Osteoblast (primary cell): ENCODE measurements at regions not wholly inside any gene's neighbourhood (a gene's known extent, or its start where the extent isn't known, plus 50 kb on each side); places are given as distances from the start of the nearest gene placed in this dataset.

Source experiments
- DNase-seq: peaks from one replicate; pipeline ENCODE4 v3.0.0; 2011; ENCODE audit warnings: low spot score, mixed read lengths; ENCODE audit not compliant: insufficient read length; ENCODE audit errors: missing footprints
- H2AFZ ChIP-seq: 2 replicates; pipeline ENCODE4 v1.6.0; 2011; ENCODE audit warnings: mild to moderate bottlenecking, low read length
- H3K27ac ChIP-seq: 2 replicates; pipeline ENCODE4 v1.5.1; 2011; ENCODE audit warnings: mild to moderate bottlenecking, low read depth, low read length, moderate library complexity
- H3K27me3 ChIP-seq: 2 replicates; pipeline ENCODE4 v1.6.0; 2012; ENCODE audit warnings: mild to moderate bottlenecking, control low read depth, inconsistent platforms, low read length, moderate library complexity; ENCODE audit not compliant: insufficient read depth
- H3K36me3 ChIP-seq: 2 replicates; pipeline ENCODE4 v1.5.1; 2011; ENCODE audit warnings: mild to moderate bottlenecking, low read length, control low read depth, moderate library complexity; ENCODE audit not compliant: insufficient read depth
- H3K4me1 ChIP-seq: 2 replicates; pipeline ENCODE4 v1.5.1; 2011; ENCODE audit warnings: mild to moderate bottlenecking, low read length, control low read depth, moderate library complexity; ENCODE audit not compliant: insufficient read depth
- H3K4me2 ChIP-seq: 2 replicates; pipeline ENCODE4 v1.6.0; 2011; ENCODE audit warnings: mild to moderate bottlenecking, low read length; ENCODE audit not compliant: insufficient read depth
- H3K4me3 ChIP-seq: fragments of 200-600 bp; sonication (generic); 3 replicates; pipeline ENCODE4 v1.5.1; 2012; ENCODE audit warnings: mild to moderate bottlenecking, low read length, inconsistent platforms; ENCODE audit not compliant: insufficient read depth
- H3K79me2 ChIP-seq: 2 replicates; pipeline ENCODE4 v1.6.0; 2012; ENCODE audit warnings: mild to moderate bottlenecking, low read length, control low read depth, inconsistent platforms; ENCODE audit not compliant: insufficient read depth
- H3K9me3 ChIP-seq: 2 replicates; pipeline ENCODE4 v1.5.1; 2011; ENCODE audit warnings: low read depth, low read length, control low read depth
- H4K20me1 ChIP-seq: 2 replicates; pipeline ENCODE4 v1.6.0; 2012; ENCODE audit warnings: mild to moderate bottlenecking, low read length, control low read depth; ENCODE audit not compliant: insufficient read depth
- CTCF ChIP-seq: IDR thresholded peaks from 2 replicates; pipeline ENCODE4 v1.5.1; 2011; ENCODE audit warnings: mild to moderate bottlenecking, low read depth, low read length, moderate library complexity; ENCODE audit errors: extremely low read depth

DNA sequence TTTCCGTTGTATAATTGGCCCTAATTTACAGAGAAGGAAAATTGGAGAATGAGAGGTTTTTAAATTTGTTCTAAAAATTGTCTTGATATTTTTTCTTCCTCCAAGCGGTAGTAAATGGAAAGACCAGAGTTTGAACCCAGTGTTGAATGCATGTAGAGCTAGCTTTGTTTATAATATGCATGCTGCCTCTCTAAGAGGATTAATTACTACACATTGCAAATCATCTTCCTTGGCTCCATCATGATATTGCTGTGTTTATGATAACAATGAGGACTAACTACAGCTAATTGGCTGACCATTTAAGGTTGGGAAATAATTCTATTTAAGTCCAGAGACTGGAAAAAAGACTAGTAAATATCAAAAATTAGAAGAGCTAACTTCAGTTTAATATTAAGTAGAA is 338.5 kb downstream of the PLK2 start:
- H4K20me1 ChIP-seq, result no peaks in the 10 kb centered on the region
- no peak overlapping the region for H2AFZ ChIP-seq
- no peak for DNase-seq
- no peak for TF ChIP-seq CTCF
- no peaks in the 10 kb centered on the region for H3K36me3 ChIP-seq
- no peaks in the 10 kb centered on the region for H3K4me1 ChIP-seq
- no peak overlapping the region for H3K27ac ChIP-seq
- H3K9me3 ChIP-seq, result no peaks in the 10 kb centered on the region
- no peak overlapping the region for H3K4me3 ChIP-seq
- H3K27me3 ChIP-seq, result no peaks in the 10 kb centered on the region
- no peak overlapping the region for H3K4me2 ChIP-seq
- no peaks in the 10 kb centered on the region for H3K79me2 ChIP-seq

DNA sequence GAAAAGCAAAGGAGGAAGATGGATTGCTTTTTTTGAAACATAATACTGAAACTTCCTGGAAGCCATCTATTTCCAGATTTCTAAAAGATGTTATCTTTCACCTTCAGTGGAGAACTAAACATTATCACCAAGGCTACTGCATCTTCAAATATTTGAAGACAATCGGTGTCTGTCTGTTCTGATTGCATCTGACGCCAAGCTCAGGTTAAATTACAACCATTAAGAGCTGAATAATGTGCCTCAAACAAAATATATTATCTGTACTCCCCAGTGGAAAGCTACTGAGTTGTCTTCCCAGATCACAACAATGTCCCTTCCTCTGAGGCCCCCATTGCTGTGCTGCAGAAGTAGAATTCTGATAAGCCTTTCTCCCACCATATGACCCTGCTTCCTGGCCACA is 342.3 kb downstream of the PLK2 start:
- H4K20me1 ChIP-seq, result no peaks in the 10 kb centered on the region
- peaks cover 9% of the 10 kb centered on the region for H3K4me1 ChIP-seq
- no peak overlapping the region for H3K4me3 ChIP-seq
- no peak overlapping the region for H2AFZ ChIP-seq
- H3K27ac ChIP-seq, result no peak overlapping the region
- no peaks in the 10 kb centered on the region for H3K36me3 ChIP-seq
- TF ChIP-seq CTCF, result no peak
- no peaks in the 10 kb centered on the region for H3K79me2 ChIP-seq
- no peaks in the 10 kb centered on the region for H3K27me3 ChIP-seq
- no peak for DNase-seq
- no peaks in the 10 kb centered on the region for H3K9me3 ChIP-seq
- H3K4me2 ChIP-seq, result no peak overlapping the region

GRCh38 chr5:58116346-58116745 is 343.5 kb downstream of the PLK2 start:
- Histone ChIP-seq H3K27ac (no peak overlapping the region), H3K79me2 (no peaks in the 10 kb centered on the region), H4K20me1 (no peaks in the 10 kb centered on the region), H3K36me3 (no peaks in the 10 kb centered on the region), H3K27me3 (no peaks in the 10 kb centered on the region), H3K4me1 (peaks cover 9% of the 10 kb centered on the region), H3K9me3 (no peaks in the 10 kb centered on the region), H3K4me3 (no peak overlapping the region), H2AFZ (peak overlapping the region; percentile 25), H3K4me2 (no peak overlapping the region)
- TF ChIP-seq CTCF, result no peak
- no peak for DNase-seq

- Histone ChIP-seq H3K4me2 (no peak overlapping the region), H3K27me3 (no peaks in the 10 kb centered on the region), H4K20me1 (no peaks in the 10 kb centered on the region), H3K79me2 (no peaks in the 10 kb centered on the region), H3K4me3 (no peak overlapping the region), H2AFZ (no peak overlapping the region), H3K4me1 (peaks cover 9% of the 10 kb centered on the region), H3K36me3 (no peaks in the 10 kb centered on the region), H3K9me3 (no peaks in the 10 kb centered on the region), H3K27ac (no peak overlapping the region)
- no peak for TF ChIP-seq CTCF
- DNase-seq, result no peak
Observed at GRCh38 chr5:58115811-58116210, 344.1 kb downstream of the PLK2 start.
